A549 (cell line): ENCODE measurements at regions not wholly inside any gene's neighbourhood (a gene's known extent, or its start where the extent isn't known, plus 50 kb on each side); places are given as distances from the start of the nearest gene placed in this dataset.

Experiments used
- RAD21 ChIP-seq, 2 experiments: fragments of >200 bp in 1 of 2; sonication (Bioruptor Twin) in 1 of 2; formaldehyde crosslinking in 1 of 2; IDR thresholded peaks in 1 of 2; conservative IDR thresholded peaks in 1 of 2; 2 replicates in 1 of 2; 3 replicates in 1 of 2; pipeline ENCODE4 v1.6.1; 2012 to 2018; ENCODE audit warnings: inconsistent platforms in 1 of 2
- RCOR1 ChIP-seq: fragments of 150-350 bp; IDR thresholded peaks from 2 replicates; pipeline ENCODE4 v1.6.1; 2014; ENCODE audit warnings: antibody characterized with exemption, low read length, low read depth

DNA sequence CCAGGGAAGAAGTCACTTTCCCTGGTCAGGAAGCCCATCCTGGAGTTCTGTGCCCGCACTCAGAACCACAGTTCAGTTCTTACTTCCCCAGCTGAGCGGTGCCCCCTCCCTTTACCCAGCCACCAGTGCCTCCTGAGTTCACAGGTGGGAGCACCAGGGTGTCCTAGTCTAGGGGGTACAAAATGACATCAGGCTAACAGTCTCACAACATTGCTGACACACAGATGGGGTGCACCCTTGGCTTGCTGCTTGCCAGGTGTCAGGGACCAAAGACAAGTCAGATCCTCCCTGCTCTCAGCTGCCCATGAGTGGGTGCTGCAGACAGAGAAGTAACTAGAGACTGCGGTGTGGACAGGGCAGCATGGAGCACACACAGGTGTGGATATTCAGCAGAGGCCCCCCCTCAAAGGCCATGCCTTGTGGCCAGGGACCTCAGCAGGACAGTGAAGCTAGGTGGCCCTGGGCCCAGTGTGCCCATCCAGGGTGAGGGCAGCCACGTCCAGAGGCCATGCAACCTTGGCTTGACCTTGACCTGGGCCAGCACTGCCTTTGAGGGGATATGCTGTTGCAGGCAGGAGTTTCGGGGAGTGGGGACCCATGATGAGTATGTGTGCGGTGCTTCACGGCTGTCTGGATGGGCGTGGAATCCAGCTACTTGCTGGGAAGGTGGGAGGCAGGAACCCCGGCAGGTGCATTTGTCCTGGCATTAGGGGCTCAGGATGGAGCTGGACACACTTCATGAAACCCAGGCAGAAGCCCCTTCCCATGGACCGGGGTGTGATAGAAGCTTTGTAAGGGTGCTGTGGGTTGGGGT lies 110.4 kb upstream of the FRMD1 start:
- TF ChIP-seq RCOR1 (no peak), RAD21 (conservative IDR thresholded peaks at IDR 0.05 in 1 of 2, IDR thresholded peaks at IDR 0.05 in 1 of 2) (no peak)
